ES-I3 (cell line): ENCODE measurements at regions not wholly inside any gene's neighbourhood (a gene's known extent, or its start where the extent isn't known, plus 50 kb on each side); places are given as distances from the start of the nearest gene placed in this dataset.
"Not testable (repeated sequence)": the region's sequence is repeated elsewhere in the genome, so short reads cannot be mapped to it uniquely, and the experiment has no call there.

Source experiments
- H3K36me3 ChIP-seq: 2 replicates; pipeline ENCODE4 v1.6.1; 2013; ENCODE audit warnings: mild to moderate bottlenecking, low read length, control low read depth, moderate library complexity; ENCODE audit not compliant: insufficient read depth
- H3K4me1 ChIP-seq: 2 replicates; pipeline ENCODE4 v1.6.1; 2013; ENCODE audit warnings: mild to moderate bottlenecking, control low read depth, low read length; ENCODE audit not compliant: insufficient read depth
- H3K9ac ChIP-seq: 2 replicates; pipeline ENCODE4 v1.6.1; 2013; ENCODE audit warnings: low read depth, mild to moderate bottlenecking, low read length, moderate library complexity
- H3K9me3 ChIP-seq: 2 replicates; pipeline ENCODE4 v1.6.1; 2013; ENCODE audit warnings: mild to moderate bottlenecking, low read length, moderate library complexity; ENCODE audit not compliant: control insufficient read depth, insufficient read depth

DNA sequence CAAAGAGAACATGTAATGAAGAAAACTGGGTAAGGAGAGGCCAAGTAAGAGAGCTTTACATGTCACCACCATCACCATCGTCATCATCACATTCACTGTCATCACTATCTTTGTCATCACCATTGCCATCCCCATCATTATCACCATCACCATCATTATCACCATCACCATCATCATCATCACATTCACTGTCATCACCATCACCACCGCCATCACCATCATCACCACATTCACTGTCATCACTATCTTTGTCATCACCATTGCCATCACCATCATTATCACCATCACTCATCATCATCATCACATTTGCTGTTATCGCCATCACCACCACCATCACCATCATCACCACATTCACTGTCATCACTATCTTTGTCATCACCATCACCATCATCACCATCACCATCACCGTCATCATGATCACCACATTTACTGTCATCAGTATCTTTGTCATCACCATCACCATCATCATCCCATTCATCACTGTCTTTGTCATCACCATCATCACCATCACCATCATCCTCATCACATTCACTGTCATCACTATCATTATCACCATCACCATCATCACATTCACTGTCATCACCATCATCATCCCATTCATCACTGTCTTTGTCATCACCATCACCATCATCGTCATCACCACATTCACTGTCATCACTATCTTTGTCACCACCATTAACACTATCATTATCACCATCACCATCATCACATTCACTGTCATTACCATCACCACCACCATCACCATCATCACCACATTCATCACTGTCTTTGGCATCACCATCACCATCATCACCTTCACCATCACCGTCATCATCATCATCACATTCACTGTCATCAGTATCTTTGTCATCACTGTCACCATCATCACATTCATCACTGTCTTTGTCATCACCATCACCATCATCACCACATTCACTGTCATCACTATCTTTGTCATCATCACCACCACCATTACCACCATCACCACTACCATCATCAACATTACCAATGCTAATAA lies 172.3 kb downstream of the ERMARD start:
- Histone ChIP-seq H3K4me1 (no peaks in the 10 kb centered on the region), H3K9me3 (no peaks in the 10 kb centered on the region), H3K9ac (no peak overlapping the region), H3K36me3 (no peaks in the 10 kb centered on the region)

DNA sequence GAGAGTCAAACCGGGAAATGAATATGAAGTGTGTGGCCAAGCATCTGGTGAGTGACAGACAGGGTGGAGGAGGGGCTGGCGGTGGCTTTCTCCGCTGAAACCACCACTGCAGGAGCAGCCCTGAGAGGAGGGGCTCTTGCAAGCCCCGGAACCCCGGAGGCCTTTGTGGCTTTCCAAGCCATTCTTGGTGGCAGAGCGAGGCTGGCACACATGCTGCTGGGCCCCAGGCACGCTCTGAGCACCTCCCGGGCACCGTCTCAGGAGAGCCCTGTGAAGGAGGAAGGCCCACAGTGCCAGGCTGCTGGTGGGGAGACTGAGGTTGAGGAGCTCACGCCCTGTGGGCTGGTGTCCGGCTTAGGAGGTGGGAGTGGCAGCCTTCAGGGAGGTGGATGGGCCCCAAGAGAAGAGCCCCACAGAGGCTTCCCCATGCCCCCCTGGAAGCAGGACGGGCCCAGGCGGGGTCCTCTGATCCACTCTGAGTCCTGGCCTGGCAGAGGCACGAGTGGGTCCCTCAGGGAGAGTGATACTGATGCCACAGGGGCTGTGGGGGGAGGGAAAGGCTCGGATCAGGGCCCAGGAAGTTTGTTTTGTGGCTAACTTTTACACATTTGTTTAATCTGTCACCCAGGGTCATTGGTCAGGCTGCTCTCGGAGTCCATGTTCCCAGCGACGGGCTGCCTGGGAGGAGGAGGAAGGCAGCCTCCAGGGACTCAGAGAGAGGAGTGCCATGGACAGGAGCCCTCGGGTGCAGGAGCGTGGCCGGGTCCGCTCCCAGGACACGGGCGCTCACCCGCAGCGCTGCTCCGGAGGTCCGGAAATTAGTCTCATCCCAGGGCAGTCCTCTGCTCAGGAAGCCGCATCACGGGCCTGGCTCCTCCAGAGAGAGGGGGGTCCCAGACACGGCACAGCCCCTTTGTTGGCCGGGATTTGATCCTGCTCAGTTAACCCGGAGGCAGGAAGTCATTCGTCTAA lies 170.7 kb downstream of the ERMARD start:
- Histone ChIP-seq H3K9me3 (no peaks in the 10 kb centered on the region), H3K4me1 (no peaks in the 10 kb centered on the region), H3K9ac (no peak overlapping the region), H3K36me3 (no peaks in the 10 kb centered on the region)

DNA sequence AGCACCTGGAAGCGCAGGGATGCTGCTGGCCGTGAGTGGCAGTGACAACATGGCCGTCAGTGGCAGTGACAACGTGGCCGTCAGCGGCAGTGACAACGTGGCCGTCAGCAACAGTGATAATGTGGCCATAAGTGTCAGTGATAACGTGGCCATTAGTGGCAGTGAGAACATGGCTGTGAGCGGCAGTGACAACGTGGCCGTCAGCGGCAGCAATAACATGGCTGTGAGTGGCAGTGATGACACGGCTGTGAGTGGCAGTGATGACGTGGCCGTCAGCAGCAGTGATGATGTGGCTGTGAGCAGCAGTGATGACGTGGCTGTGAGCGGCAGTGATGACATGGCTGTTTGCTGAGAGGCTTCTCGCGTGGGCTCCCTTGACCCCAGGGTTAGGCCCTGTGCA lies 169.8 kb downstream of the ERMARD start:
- no peaks in the 10 kb centered on the region for H3K36me3 ChIP-seq
- H3K9me3 ChIP-seq: no peaks in the 10 kb centered on the region
- no peaks in the 10 kb centered on the region for H3K4me1 ChIP-seq
- no peak overlapping the region for H3K9ac ChIP-seq

DNA sequence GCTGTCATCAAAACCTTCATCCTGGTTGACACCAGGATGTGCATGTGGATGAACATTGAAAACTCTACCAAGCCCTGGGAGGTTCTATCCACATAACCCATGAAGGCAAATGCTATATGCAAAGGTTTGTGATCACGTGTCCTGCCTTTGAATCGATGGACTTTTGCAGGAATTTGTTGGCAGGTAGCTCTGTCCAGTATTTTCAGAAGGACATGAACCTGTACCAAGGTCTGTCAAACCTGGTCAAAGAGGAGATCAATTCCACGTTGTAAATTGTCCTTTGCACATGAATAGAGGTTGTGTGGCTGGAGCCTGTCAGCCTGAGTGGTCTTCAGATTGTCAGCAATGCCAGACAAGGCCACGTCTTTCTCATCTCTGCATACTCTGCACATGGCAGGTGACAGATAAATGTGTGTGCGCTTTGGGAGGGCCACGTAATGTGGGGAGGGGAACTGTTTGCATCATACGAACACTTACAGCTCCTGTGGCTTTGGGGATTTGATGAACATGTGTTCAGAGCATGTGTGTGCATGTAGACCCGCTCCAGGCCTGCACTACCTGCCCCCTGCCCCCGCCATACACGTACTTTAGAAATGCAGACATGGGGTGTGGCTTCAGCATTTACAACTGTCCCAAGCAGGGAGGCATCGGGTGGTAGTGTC lies 169.1 kb downstream of the ERMARD start:
- Histone ChIP-seq H3K9ac (no peak overlapping the region), H3K36me3 (no peaks in the 10 kb centered on the region), H3K9me3 (no peaks in the 10 kb centered on the region), H3K4me1 (no peaks in the 10 kb centered on the region)

DNA sequence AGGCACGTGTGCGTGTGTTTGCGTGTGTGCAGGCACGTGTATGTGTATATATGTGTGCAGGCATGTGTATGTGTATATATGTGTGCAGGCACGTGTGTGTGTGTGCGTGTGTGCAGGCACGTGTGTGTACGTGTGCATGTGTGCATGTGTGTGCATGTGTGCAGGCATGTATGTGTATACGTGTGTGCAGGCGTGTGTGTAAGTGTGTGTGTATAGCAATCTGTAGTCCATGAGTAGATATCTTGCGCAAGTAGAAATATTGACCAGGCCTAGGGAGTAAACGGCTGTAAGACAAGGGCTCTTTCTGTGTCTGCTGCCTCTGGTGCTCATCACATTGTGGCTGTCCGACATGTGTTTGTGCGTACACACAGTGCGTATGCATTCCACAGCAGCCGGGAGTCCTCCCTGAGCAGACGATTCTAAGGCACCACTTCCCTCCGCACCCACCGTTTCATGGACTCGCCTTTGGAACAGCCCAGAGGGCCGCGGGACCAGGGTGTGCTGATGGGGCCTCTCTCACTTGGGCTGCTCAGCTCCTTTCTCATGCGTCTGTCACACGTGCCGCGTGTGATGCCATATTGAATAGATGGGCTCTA lies 167.6 kb downstream of the ERMARD start:
- Histone ChIP-seq H3K4me1 (no peaks in the 10 kb centered on the region), H3K36me3 (no peaks in the 10 kb centered on the region), H3K9me3 (no peaks in the 10 kb centered on the region), H3K9ac (no peak overlapping the region)

DNA sequence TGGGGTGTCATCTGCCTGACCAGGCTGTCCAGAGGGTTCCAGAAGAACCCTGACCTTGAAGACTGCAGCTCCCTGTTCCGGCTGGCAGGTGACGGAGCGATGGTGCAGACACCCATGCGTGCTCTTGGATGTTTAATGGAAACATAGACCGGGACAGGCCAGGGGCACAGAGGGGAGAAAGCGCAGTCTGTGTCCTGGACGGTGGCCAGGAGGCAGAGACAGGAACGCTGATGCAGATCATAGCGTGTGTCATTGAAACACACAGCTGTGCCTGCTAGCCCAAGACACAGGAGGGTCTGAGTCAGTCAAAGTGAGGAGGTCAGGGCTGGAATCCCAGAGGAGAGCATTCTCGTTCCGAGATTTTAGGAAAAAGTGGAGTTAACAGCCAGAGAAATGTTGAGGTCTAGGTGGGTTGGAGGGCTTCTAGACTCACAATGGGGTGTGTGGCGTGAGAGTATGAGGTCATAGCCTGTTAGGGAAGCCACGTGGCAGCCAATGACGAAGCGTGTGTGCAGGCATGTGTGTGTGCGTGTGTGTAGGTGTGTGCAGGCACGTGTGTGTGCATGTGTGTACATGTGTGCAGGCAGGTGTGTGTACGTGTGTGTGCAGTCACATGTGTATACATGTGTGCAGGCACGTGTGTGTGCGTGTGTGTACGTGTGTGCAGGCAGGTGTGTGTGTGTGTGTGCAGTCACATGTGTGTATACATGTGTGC lies 167.0 kb downstream of the ERMARD start:
- Histone ChIP-seq H3K4me1 (no peaks in the 10 kb centered on the region), H3K9ac (no peak overlapping the region), H3K9me3 (no peaks in the 10 kb centered on the region), H3K36me3 (no peaks in the 10 kb centered on the region)

DNA sequence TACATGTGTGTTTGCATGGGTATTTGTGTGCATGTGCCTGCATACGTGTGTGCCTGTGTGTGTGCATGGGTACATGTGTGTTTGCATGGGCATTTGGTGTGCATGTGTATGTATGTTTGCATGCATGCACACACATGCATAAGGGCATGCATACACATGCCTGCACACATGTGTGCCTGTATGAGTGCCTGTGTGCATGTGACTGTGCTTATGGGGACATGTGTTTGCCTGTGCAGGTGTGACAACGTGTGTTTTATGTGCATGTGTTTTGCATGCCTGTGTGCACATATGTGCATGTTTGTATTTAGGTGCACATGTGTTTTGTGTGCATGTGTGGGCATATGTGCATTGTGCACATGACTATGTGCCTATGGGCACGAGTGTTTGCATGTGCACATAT lies 165.7 kb downstream of the ERMARD start:
- no peak overlapping the region for H3K9ac ChIP-seq
- H3K9me3 ChIP-seq: no peaks in the 10 kb centered on the region
- no peaks in the 10 kb centered on the region for H3K36me3 ChIP-seq
- no peaks in the 10 kb centered on the region for H3K4me1 ChIP-seq

DNA sequence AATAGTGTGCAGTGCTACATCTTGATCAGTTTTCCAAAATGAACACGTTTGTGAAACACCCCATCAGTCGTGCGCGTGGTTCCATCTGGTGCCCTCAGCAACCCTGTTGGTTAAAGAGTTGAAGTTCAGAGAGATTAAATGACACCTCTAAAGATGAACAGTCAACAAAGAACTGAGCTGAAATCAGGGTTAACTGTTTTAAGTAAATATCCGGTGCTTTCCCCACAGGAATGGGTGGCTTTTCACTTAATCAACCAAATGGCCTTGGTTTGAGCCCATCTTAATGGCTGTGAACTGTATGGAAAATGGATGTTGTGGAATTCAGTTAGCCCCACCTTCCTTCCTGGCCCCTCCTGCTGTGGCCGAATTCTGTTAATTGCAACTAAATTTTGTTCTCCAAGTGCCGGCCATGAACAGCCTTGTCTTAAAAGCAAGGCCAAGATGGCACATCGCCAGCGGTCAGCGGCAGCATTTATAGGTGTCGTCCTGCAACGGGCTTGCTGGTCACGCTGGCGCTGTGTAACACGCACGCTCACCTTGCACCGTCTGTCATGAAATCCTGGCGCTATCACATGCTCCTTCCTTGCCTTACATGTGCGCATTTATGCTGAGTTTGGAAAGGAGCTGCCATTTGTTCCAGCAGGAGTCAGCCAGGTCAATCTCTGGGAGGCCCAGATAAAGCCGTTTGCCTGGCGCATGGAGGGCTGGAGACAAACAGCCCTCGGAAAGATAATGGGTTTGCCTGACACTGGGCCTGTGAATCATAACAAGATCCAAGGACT lies 164.5 kb downstream of the ERMARD start:
- no peak overlapping the region for H3K9ac ChIP-seq
- no peaks in the 10 kb centered on the region for H3K4me1 ChIP-seq
- H3K36me3 ChIP-seq: no peaks in the 10 kb centered on the region
- no peaks in the 10 kb centered on the region for H3K9me3 ChIP-seq

DNA sequence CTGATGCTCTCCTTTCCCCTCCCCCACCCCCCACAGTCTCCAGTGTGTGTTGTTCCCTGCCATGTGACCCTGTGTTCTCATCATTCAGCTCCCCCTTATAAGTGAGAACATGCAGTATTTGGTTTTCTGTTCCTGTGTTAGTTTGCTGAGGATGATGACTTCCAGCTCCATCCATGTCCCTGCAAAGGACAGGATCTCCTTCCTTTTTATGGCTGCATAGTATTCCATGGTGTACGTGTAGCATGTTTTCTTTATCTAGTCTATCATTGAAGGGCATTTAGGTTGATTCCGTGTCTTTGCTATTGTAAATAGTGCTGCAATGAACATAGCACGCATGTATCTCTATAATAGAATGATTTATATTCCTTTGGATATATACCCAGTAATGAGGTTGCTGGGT lies 162.3 kb downstream of the ERMARD start:
- not testable (repeated sequence) for H3K9me3 ChIP-seq

DNA sequence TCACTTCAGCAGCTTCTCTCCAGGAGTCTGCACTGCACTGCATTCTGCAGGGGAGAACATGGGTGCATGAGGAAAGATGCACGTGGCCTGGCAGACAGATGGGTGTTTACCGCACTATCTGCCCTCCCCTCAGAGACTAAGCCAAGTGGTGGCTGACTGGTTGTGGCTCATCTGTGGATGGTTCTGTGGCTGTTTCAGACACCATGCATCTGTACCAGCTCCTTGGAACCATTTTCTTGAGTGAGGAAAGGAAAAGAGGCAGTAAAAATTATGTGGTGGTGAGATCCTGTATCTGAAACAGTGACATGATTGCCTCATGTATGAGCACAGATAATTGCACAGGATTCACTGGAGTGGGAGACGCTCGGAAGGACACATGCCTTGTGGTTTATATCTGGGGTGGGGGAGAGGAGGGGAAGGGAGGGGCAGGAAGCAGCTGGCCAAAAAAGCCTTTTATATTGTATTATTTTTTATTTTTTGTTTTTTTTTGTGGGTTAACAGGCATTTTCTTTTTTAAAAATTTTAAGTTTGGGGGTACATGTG lies 161.7 kb downstream of the ERMARD start:
- H3K9me3 ChIP-seq: no peaks in the 10 kb centered on the region
- H3K9ac ChIP-seq: no peak overlapping the region
- no peaks in the 10 kb centered on the region for H3K36me3 ChIP-seq
- H3K4me1 ChIP-seq: no peaks in the 10 kb centered on the region

More for the DNA sequence above, 162.3 kb downstream of the ERMARD start:
- H3K9ac ChIP-seq, H3K36me3 ChIP-seq, H3K4me1 ChIP-seq: not testable (repeated sequence)

DNA sequence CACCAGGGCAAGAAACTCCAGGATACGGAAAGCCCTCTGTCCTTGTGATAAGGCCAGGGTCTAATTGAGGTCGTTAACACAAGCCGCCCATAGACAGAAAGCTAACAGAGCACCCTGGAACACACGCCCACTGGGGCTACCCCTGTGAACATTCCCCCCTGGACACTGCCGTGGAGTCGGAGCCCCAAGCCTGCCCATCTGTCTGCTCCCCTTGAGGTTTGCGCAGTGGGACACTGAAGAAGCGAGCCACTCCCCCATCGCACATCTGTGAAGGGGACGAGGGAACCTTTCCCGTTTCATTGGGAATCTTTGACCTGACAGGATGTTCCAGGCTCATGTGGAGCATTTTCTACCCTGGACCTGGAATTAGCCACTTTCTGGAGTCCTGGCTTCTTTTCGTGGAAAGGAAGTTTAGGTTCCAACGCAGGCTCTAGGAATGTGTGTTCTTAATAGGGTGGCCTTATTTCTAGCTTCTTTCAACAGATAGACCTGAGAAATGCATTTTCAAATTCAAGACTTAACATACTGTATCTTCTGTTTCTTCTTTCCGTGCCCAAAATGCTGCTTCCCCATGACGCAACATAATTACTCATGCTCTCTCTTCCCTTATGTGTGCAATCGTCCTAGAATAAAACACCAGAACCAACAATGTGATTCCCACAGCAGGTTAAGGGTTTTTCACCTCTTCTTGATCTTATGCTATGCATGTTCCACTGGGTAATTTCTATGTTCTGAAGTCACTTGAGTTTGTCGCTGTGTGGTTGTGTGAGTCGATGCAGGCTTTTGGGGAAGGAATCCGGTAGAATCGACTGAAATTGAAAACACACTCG lies 161.1 kb downstream of the ERMARD start:
- H3K9me3 ChIP-seq: no peaks in the 10 kb centered on the region
- no peaks in the 10 kb centered on the region for H3K4me1 ChIP-seq
- H3K9ac ChIP-seq: no peak overlapping the region
- H3K36me3 ChIP-seq: no peaks in the 10 kb centered on the region
